Cardiac muscle cell (in vitro differentiated cells and primary cell): ENCODE measurements at regions not wholly inside any gene's neighbourhood (a gene's known extent, or its start where the extent isn't known, plus 50 kb on each side); places are given as distances from the start of the nearest gene placed in this dataset.

Experiments used
- DNase-seq, 2 donors: peaks; one replicate each; pipeline versions ENCODE4 v3.0.0 to v3.0.0-alpha.2; 2010 to 2017; ENCODE audit warnings: low read depth in 1 of 2, low spot score in 1 of 2
- H3K27ac ChIP-seq: fragments of 200-600 bp; sonication (generic); 2 replicates; pipeline ENCODE4 v1.5.1; 2016
- H3K27me3 ChIP-seq: fragments of 200-600 bp; sonication (generic); 2 replicates; pipeline ENCODE4 v1.6.0; 2016; ENCODE audit warnings: control low read depth
- H3K36me3 ChIP-seq: fragments of 200-600 bp; sonication (generic); 2 replicates; pipeline ENCODE4 v1.5.1; 2016; ENCODE audit warnings: control low read depth
- H3K4me1 ChIP-seq: fragments of 200-600 bp; sonication (generic); 2 replicates; pipeline ENCODE4 v1.8.1; 2017; ENCODE audit warnings: low read depth, mild to moderate bottlenecking, mixed run types
- H3K4me3 ChIP-seq: fragments of 200-600 bp; sonication (generic); 2 replicates; pipeline ENCODE4 v1.5.1; 2016; ENCODE audit warnings: mild to moderate bottlenecking
- H3K9me3 ChIP-seq: fragments of 200-600 bp; sonication (generic); 2 replicates; pipeline ENCODE4 v1.5.1; 2017; ENCODE audit warnings: low read depth, mild to moderate bottlenecking, control low read depth
- CTCF ChIP-seq: IDR thresholded peaks from 2 replicates; pipeline ENCODE4 v1.5.1; 2012; ENCODE audit warnings: low read depth, mild to moderate bottlenecking, low read length

- DNase-seq, result no peak
- H3K4me1 ChIP-seq, result no peaks in the 10 kb centered on the region
- TF ChIP-seq CTCF, result no peak
- H3K36me3 ChIP-seq, result no peaks in the 10 kb centered on the region
- no peak overlapping the region for H3K4me3 ChIP-seq
- H3K27me3 ChIP-seq, result no peaks in the 10 kb centered on the region
- H3K9me3 ChIP-seq, result no peaks in the 10 kb centered on the region
- no peak overlapping the region for H3K27ac ChIP-seq
Measured at GRCh38 chr13:86109107-86109506, 309.9 kb upstream of the SLITRK6 start.

GRCh38 chr13:86108334-86108733, 309.1 kb upstream of the SLITRK6 start:
- TF ChIP-seq CTCF, result no peak
- Histone ChIP-seq H3K4me3 (no peak overlapping the region), H3K27me3 (no peaks in the 10 kb centered on the region), H3K4me1 (no peaks in the 10 kb centered on the region), H3K27ac (no peak overlapping the region), H3K9me3 (no peaks in the 10 kb centered on the region), H3K36me3 (no peaks in the 10 kb centered on the region)
- no peak for DNase-seq

GRCh38 chr13:86098511-86098910, 299.3 kb upstream of the SLITRK6 start:
- no peaks in the 10 kb centered on the region for H3K9me3 ChIP-seq
- H3K36me3 ChIP-seq, result no peaks in the 10 kb centered on the region
- no peak for DNase-seq
- TF ChIP-seq CTCF, result no peak
- no peak overlapping the region for H3K4me3 ChIP-seq
- no peaks in the 10 kb centered on the region for H3K27me3 ChIP-seq
- H3K27ac ChIP-seq, result no peak overlapping the region
- no peaks in the 10 kb centered on the region for H3K4me1 ChIP-seq

- Histone ChIP-seq H3K27me3 (no peaks in the 10 kb centered on the region), H3K36me3 (no peaks in the 10 kb centered on the region), H3K9me3 (no peaks in the 10 kb centered on the region), H3K4me1 (no peaks in the 10 kb centered on the region), H3K4me3 (no peak overlapping the region), H3K27ac (no peak overlapping the region)
- DNase-seq, result no peak
- no peak for TF ChIP-seq CTCF
Measured at GRCh38 chr13:86095351-86095750, 296.1 kb upstream of the SLITRK6 start.

GRCh38 chr13:86090181-86090580, 291.0 kb upstream of the SLITRK6 start:
- H3K9me3 ChIP-seq, result no peaks in the 10 kb centered on the region
- no peak for DNase-seq
- H3K4me3 ChIP-seq, result no peak overlapping the region
- no peak for TF ChIP-seq CTCF
- H3K36me3 ChIP-seq, result no peaks in the 10 kb centered on the region
- no peaks in the 10 kb centered on the region for H3K4me1 ChIP-seq
- H3K27me3 ChIP-seq, result no peaks in the 10 kb centered on the region
- H3K27ac ChIP-seq, result no peak overlapping the region

GRCh38 chr13:86087244-86087643, 288.0 kb upstream of the SLITRK6 start:
- no peak for DNase-seq
- Histone ChIP-seq H3K4me3 (no peak overlapping the region), H3K36me3 (no peaks in the 10 kb centered on the region), H3K27me3 (no peaks in the 10 kb centered on the region), H3K9me3 (no peaks in the 10 kb centered on the region), H3K27ac (no peak overlapping the region), H3K4me1 (no peaks in the 10 kb centered on the region)
- no peak for TF ChIP-seq CTCF
